Breast epithelium (tissue), 4 donors: ENCODE measurements at regions not wholly inside any gene's neighbourhood (a gene's known extent, or its start where the extent isn't known, plus 50 kb on each side); places are given as distances from the start of the nearest gene placed in this dataset.

Experiments used
- DNase-seq, 2 donors: peaks; one replicate each; pipeline ENCODE4 v3.0.0-alpha.2; 2019; ENCODE audit warnings: low spot score in 2 of 2
- H3K27ac ChIP-seq, 2 donors: fragments of 200-600 bp; sonication (generic) in 1 of 2; one replicate each; pipeline ENCODE4 v1.5.1; 2016 to 2019; ENCODE audit warnings: mild to moderate bottlenecking in 1 of 2
- H3K27me3 ChIP-seq, 2 donors: fragments of 200-600 bp; sonication (generic) in 1 of 2; one replicate each; pipeline versions ENCODE4 v1.5.1 to v1.6.0; 2017 to 2019; ENCODE audit warnings: control low read depth in 1 of 2, mild to moderate bottlenecking in 1 of 2
- H3K36me3 ChIP-seq: fragments of 200-600 bp; one replicate; pipeline ENCODE4 v1.5.1; 2019
- H3K4me1 ChIP-seq, 2 donors: fragments of 200-600 bp; sonication (generic); one replicate each; pipeline ENCODE4 v1.5.1; 2016 to 2019; ENCODE audit warnings: control low read depth in 1 of 2
- H3K4me3 ChIP-seq, 3 donors: fragments of 200-600 bp; sonication (generic); 1 replicate in 2 of 3; 2 replicates in 1 of 3; pipeline ENCODE4 v1.5.1; 2016 to 2019; ENCODE audit warnings: mild to moderate bottlenecking in 3 of 3, moderate library complexity in 2 of 3
- H3K9me3 ChIP-seq, 2 donors: fragments of 200-600 bp; sonication (generic) in 1 of 2; one replicate each; pipeline ENCODE4 v1.5.1; 2016 to 2019; ENCODE audit warnings: control low read depth in 1 of 2
- CTCF ChIP-seq, 3 donors: fragments of 450-650 bp; IDR thresholded peaks; one replicate each; pipeline ENCODE4 v1.5.1; 2016 to 2017; ENCODE audit warnings: antibody characterized with exemption in 3 of 3, mild to moderate bottlenecking in 3 of 3, moderate library complexity in 3 of 3
- POLR2A ChIP-seq: fragments of 450-650 bp; IDR thresholded peaks from one replicate; pipeline ENCODE4 v1.6.1; 2016; ENCODE audit warnings: antibody characterized with exemption, mild to moderate bottlenecking, moderate library complexity
- POLR2AphosphoS5 ChIP-seq, 3 donors: sonication (generic); formaldehyde crosslinking; IDR thresholded peaks; one replicate each; pipeline ENCODE4 v1.6.1; 2017; ENCODE audit warnings: antibody characterized with exemption in 3 of 3
- intact Hi-C: fragments of 100-400 bp; cut with DNase I; formaldehyde crosslinking; loops from one replicate; pipeline ENCODE4 v1.15.1; 2023; ENCODE audit warnings: low total_unique reads

- no peak overlapping the region for H3K27ac ChIP-seq
- H3K4me3 ChIP-seq: no peak overlapping the region
- H3K36me3 ChIP-seq: no peaks in the 10 kb centered on the region
- TF ChIP-seq CTCF (IDR thresholded peaks at IDR 0.05) (no peak), POLR2AphosphoS5 (IDR thresholded peaks at IDR 0.05) (no peak), POLR2A (no peak)
- no peak for DNase-seq
- intact Hi-C loops: no loop called here
- H3K4me1 ChIP-seq: no peaks in the 10 kb centered on the region
- no peaks in the 10 kb centered on the region for H3K27me3 ChIP-seq
- H3K9me3 ChIP-seq: no peaks in the 10 kb centered on the region
Observed at GRCh38 chr3:34294240-34294639, 495.8 kb downstream of the PDCD6IP start.

DNA sequence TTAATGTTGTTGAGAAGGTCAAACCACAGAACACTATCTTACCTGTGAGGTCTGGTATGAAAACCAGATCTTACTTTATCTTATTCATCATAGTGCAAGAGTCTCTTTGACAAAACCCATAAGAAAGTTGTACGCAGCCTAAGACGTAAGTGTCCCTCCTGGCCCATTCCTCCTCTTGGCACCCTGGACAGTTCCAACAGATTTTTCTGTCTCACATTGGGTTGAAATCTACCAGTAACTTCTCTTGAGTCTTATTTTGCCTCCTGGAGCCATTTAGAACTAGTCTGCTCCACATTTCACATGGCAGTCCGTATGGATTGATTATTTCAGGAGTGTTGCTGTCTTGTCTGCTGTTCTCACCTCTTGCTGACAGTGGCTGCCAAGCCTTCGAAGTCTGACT is 498.4 kb downstream of the PDCD6IP start:
- TF ChIP-seq POLR2AphosphoS5 (IDR thresholded peaks at IDR 0.05): no peak
- no peak for TF ChIP-seq CTCF (IDR thresholded peaks at IDR 0.05)
- no peak for TF ChIP-seq POLR2A
- H3K36me3 ChIP-seq: no peaks in the 10 kb centered on the region
- H3K4me1 ChIP-seq: no peaks in the 10 kb centered on the region
- H3K4me3 ChIP-seq: no peak overlapping the region
- H3K27me3 ChIP-seq: no peaks in the 10 kb centered on the region
- intact Hi-C loops: no loop called here
- DNase-seq: no peak
- H3K27ac ChIP-seq: no peak overlapping the region
- no peaks in the 10 kb centered on the region for H3K9me3 ChIP-seq

DNA sequence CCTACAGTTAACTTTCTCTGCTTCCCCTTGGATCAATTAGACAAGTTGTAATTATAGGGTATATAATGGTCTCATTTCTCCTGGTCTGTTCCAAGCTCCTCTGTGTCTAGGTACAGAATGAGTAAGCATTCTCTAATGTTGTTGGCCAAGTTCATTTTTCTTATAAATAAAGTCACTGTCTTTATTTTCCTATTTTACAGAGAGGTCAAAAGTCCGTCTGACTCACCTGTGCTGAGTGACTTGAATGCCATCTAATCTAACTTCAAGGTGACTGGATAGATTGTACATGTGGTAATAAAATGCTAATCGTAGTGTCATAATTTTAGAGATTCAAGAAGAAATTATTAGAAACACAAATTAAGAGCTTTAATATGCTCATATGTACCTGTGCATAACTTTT is 500.2 kb downstream of the PDCD6IP start:
- no peak overlapping the region for H3K27ac ChIP-seq
- no peaks in the 10 kb centered on the region for H3K4me1 ChIP-seq
- H3K27me3 ChIP-seq: no peaks in the 10 kb centered on the region
- H3K4me3 ChIP-seq: no peak overlapping the region
- no peak for TF ChIP-seq POLR2AphosphoS5 (IDR thresholded peaks at IDR 0.05)
- TF ChIP-seq CTCF (IDR thresholded peaks at IDR 0.05): no peak
- TF ChIP-seq POLR2A: no peak
- no peaks in the 10 kb centered on the region for H3K9me3 ChIP-seq
- no peaks in the 10 kb centered on the region for H3K36me3 ChIP-seq
- DNase-seq: no peak
- intact Hi-C loops: no loop called here

GRCh38 chr3:34300621-34301020 is 502.2 kb downstream of the PDCD6IP start:
- no peaks in the 10 kb centered on the region for H3K9me3 ChIP-seq
- H3K4me1 ChIP-seq: no peaks in the 10 kb centered on the region
- H3K36me3 ChIP-seq: no peaks in the 10 kb centered on the region
- intact Hi-C loops: no loop called here
- H3K27me3 ChIP-seq: no peaks in the 10 kb centered on the region
- H3K4me3 ChIP-seq: no peak overlapping the region
- H3K27ac ChIP-seq: no peak overlapping the region
- TF ChIP-seq CTCF (IDR thresholded peaks at IDR 0.05): no peak
- no peak for DNase-seq

DNA sequence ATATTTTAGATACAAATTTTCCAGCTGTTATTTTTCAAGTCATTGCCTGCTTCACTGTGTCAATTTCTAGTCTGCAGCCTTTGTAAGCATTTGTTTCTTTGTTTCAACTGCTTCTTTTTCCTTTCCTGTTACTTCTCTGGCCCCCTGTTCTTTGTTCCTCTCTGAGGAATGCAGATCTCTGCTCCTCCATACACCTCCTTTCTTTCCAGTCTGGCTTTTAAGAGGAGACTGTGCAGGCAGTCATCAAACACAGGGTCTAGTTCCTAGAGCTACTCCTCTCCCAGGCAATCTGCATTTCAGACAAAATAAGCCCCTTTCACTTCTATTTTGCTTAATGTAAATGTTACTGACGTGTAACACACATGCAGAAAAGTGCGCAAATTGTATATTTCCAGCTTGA is 502.9 kb downstream of the PDCD6IP start:
- H3K9me3 ChIP-seq: no peaks in the 10 kb centered on the region
- TF ChIP-seq POLR2A: no peak
- TF ChIP-seq POLR2AphosphoS5 (IDR thresholded peaks at IDR 0.05): no peak
- no peak overlapping the region for H3K27ac ChIP-seq
- no peaks in the 10 kb centered on the region for H3K36me3 ChIP-seq
- H3K27me3 ChIP-seq: no peaks in the 10 kb centered on the region
- no peak for DNase-seq
- no peaks in the 10 kb centered on the region for H3K4me1 ChIP-seq
- intact Hi-C loops: no loop called here
- H3K4me3 ChIP-seq: no peak overlapping the region

DNA sequence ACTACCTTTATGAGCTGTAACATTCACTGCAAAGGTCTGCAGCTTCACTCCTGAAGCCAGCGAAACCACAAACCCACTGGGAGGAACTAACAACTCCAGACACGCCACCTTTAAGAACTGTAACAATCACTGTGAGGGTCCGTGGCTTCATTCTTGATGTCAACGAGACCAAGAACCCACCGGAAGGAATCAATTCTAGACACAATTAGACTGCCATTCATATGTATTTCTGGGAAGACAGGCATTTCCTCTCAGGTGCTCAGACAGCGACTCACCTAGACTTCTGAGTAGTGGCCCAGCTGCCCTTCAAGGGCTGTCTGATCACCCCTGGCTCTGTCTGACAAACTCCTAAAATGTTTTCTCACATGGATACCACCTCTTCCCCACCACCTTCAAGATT is 506.8 kb downstream of the PDCD6IP start:
- intact Hi-C loops: no loop called here
- Histone ChIP-seq H3K27me3 (no peaks in the 10 kb centered on the region), H3K36me3 (no peaks in the 10 kb centered on the region), H3K9me3 (no peaks in the 10 kb centered on the region), H3K27ac (no peak overlapping the region), H3K4me1 (no peaks in the 10 kb centered on the region), H3K4me3 (no peak overlapping the region)
- TF ChIP-seq CTCF (IDR thresholded peaks at IDR 0.05) (no peak), POLR2AphosphoS5 (IDR thresholded peaks at IDR 0.05) (no peak), POLR2A (no peak)
- no peak for DNase-seq
